22Rv1 (cell line): ENCODE measurements at regions not wholly inside any gene's neighbourhood (a gene's known extent, or its start where the extent isn't known, plus 50 kb on each side); places are given as distances from the start of the nearest gene placed in this dataset.
"Not testable (repeated sequence)": the region's sequence is repeated elsewhere in the genome, so short reads cannot be mapped to it uniquely, and the experiment has no call there.

ENCODE experiments used
- ZFX ChIP-seq: fragments of 450-650 bp; IDR thresholded peaks from 2 replicates; pipeline ENCODE4 v1.6.1; 2017; ENCODE audit warnings: antibody characterized with exemption, borderline replicate concordance
- TF ChIP-seq, protein P1 (sequence below): fragments of 450-650 bp; IDR thresholded peaks from 2 replicates; pipeline ENCODE4 v1.5.1; 2017; ENCODE audit warnings: mild to moderate bottlenecking

DNA sequence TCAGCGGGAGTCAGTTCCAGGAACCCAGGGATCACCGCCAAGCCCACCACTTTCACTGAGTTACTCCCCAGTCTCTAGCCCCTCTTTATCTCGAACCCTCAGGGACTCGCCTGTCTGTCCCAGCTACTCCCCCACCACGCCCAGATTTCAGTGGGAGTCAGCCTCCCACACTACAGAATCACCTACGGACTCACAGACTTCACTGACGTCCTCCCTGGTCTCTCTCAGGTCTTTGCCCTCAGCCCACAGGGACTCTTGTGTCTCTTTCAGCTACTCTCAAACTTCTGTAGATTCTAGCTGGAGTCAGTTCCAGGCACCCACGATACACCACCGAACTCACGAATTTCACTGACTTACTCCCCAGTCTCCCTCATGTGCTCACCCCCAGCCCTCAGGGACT is 529.2 kb downstream of the CWH43 start:
- TF ChIP-seq, protein P1, sequence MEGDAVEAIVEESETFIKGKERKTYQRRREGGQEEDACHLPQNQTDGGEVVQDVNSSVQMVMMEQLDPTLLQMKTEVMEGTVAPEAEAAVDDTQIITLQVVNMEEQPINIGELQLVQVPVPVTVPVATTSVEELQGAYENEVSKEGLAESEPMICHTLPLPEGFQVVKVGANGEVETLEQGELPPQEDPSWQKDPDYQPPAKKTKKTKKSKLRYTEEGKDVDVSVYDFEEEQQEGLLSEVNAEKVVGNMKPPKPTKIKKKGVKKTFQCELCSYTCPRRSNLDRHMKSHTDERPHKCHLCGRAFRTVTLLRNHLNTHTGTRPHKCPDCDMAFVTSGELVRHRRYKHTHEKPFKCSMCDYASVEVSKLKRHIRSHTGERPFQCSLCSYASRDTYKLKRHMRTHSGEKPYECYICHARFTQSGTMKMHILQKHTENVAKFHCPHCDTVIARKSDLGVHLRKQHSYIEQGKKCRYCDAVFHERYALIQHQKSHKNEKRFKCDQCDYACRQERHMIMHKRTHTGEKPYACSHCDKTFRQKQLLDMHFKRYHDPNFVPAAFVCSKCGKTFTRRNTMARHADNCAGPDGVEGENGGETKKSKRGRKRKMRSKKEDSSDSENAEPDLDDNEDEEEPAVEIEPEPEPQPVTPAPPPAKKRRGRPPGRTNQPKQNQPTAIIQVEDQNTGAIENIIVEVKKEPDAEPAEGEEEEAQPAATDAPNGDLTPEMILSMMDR: not testable (repeated sequence)
- TF ChIP-seq ZFX: not testable (repeated sequence)
